Skin of body (tissue), 1 donor: ENCODE measurements at regions not wholly inside any gene's neighbourhood (a gene's known extent, or its start where the extent isn't known, plus 50 kb on each side); places are given as distances from the start of the nearest gene placed in this dataset.

ENCODE experiments used
- DNase-seq: peaks from one replicate; lab custom pipeline; 2025; lab: John Stamatoyannopoulos, UW

DNA sequence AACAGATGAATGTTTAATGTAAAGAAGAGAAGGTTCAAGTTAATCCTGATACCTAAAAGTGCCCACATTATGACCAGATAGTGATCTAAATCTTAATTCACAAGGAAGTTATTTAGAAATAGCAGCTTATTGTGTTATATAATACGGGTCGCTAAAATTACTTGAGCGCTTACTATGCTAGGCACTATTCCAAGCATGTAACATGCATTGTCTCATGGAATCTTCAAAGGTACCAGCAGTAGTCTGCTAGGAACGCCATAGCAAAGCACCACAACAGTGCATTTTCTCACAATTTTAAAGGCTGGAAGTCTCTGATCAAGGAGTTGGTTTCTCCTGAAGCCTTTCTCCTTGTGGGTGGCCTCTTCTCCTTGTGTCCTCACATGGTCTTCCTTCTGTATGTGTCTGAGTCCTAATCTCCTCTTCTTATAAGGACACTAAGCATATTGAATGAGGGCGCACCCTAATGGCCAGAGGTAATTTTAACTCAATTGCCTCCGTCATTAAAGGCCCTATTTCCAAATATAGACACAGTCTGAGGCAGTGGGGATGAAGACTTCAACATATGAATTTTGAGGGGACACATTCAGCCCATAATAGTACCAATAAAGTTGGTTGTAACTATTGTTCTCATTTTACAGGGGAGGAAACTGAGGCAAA, 118.4 kb downstream of the LRRC30 start:
- no peak for DNase-seq

DNA sequence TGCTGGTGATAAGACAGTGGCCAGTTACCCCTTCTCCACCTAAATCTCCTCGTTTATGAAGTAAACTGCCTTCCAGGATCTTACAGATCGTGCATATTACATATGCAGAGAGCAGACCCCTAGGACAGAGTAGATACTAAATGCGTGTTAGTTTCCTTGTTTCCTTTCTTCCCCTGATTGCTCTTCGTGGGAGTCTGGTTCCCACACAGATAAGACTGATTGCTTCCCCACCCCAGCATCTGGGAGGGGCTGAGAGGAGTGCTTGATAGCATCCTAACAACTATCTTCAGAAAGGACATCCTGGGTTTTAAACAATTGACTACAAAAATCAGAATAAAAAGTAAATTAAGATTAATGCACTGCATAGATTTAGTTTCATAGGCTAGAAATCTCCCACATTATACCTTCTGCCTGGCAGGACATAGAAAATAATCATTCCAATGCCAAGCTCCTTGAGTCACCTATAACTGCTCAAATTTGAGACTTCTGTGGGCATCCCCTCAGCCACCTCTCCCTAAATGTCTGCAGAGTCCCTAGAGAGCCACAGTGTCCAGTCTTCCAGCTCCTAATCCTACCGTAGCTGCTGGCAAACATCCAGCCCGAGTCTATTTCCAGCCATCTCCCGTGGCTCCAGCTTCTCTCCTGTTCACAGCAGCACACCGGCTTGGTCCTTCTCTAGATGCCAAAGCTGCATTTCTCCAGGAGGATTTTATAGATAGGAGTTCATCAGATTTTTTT, 128.3 kb downstream of the LRRC30 start:
- DNase-seq = no peak

DNA sequence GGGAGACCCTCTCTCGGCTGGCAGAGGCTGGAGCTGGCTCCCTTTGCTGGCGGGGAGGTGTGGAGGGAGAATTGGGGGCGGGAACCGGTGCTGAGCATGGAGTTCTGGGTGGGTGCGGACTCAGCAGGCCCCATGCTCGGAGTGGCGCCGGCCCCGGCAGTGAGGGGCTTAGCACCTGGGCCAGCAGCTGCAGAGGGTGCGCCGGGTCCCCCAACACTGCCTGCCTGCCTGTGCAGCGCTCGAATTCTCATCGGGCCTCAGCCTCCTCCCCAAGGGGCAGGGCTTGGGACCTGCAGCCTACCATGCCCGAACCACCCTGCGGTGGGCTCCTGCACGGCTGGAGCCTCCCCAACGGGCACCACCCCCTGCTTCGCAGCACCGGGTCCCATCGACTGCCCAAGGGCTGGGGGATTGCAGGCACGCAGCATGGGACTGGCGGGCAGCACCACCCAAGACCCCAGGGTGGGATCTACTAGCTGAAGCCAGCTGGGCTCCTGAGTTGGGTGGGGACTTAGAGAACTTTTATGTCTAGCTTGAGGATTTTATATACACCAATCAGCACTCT, 129.8 kb downstream of the LRRC30 start:
- DNase-seq = no peak

DNA sequence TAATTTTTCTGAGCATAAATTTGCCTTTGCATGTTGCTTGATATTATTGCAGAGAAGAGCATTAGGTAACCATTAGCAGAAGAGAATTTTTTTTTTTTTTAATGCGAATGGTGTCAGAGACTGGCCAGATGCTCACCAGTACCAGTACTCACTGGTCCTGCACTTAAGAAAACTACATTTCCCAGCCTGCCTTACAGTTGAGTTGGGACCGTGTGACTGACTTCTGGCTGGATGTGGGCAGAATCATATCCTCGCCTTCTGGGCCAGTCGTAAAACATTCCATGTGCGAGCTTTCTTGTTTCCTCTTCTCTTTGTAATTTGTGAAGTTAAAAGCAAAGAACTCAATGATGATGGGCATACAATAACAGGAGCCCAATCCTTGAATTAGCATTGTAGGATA, 132.4 kb downstream of the LRRC30 start:
- DNase-seq = no peak

DNA sequence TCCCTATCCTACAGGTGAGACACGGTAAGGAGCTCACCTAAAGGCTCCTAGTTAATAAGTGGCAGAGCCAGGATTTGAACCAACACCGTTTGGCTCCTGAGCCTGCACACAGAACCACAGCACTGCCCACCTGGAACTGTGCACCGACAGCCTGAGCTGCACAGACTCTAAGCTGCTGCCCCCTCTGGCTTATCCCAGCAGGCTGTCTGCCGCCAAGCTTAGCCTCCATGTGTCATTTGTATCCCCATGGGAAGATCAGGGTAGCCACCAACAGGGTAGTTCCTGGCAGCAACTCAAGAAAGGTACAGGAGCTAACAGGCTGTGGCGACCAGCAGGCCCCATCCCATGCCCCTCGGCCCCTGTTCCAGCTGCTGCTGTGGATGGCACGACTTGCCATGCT, 135.7 kb downstream of the LRRC30 start:
- no peak for DNase-seq

DNA sequence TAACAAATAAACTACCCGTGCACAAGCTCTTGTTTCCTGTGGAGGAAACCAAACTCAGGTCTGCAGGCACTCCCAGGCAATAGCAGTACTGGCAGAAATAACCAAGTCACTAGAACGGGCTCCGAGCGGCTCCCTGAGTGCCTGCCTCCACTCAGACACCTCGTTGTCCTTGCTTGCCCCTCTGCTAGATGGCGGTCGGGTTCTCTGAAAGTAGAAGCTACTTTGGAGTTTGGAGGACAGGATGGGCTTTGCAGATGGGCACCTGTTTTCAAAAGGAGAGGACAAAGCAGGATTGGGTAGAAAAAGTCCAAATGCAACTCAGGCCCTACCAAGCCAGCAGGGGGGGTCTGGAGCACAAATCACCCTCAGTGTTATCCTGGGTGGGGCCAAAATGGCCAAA, 136.4 kb downstream of the LRRC30 start:
- no peak for DNase-seq

DNA sequence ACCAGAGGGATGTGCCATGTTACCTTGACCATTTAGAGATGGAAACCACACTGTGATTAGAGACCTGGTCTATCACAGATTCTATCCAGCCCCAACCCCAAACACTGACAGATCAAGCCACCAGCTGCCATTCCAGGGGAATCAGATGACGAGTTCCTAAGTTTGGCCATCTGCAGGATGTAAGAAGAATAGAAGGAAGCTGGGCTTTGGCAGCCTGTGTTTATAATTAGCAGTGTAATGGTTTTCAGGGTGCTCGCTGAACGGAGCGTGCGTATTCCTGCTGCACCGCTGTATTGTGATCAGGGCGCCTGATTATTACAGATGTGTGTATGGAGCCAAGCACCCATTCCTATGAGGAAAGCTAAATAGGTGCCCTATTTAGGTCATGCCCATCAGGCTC, 138.1 kb downstream of the LRRC30 start:
- DNase-seq = peak; percentile 61

DNA sequence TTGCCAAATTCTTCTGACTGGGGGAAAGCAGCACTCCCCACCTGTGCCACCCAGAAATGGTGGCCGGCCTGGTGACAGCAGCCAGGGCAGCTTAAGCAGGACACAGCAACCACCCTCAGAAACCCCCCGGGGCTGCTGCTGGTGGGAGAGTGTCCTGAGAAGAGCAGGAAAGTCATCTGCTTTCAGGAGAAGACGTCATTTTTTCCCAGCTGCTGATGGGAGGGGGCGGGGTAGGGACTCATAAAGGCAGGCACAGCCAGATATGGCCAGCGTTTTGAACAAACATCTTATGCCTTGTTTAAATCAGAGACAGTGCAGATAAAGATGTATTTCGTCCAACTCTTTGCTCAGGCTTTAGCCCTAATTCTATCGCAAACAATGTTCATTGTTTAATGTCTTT, 139.5 kb downstream of the LRRC30 start:
- no peak for DNase-seq

DNA sequence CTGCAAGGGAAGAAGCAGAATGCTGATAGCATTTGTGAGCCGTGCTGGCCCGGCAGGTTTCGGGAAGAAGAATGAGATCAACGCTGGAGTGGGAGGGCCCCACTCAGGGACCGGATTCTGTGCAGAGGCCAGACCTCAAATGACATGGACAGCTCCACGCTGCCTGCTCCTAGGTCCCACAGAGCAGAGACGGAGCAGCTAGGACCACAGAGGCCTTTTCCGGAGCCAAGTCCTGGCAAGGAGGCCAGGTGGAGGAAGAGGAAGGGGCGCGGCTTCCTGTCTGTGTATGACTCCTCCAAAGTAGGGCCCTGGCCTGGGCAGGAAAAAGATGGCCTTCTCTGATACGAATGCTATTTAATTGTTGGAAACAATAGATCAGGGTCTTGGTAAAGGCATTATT, 139.9 kb downstream of the LRRC30 start:
- peak; percentile 23 for DNase-seq

DNA sequence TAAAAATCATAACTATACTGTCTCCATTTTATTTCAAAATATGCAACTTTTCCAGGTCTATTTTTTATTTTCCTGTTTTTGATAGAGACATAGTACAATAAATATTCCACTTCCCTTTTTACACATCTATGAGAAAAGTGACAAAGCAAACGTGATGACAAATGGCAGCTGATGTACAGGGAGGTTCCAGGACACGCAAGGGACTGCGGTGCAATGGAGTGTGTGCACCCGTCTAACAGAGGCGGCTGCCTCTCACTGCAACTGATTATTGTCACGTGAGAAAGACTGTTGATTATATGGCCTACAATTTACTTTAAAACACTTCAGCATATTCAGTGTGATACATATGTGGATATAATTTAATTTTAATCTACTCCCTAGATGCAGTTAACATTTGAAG, 142.6 kb downstream of the LRRC30 start:
- DNase-seq = no peak

DNA sequence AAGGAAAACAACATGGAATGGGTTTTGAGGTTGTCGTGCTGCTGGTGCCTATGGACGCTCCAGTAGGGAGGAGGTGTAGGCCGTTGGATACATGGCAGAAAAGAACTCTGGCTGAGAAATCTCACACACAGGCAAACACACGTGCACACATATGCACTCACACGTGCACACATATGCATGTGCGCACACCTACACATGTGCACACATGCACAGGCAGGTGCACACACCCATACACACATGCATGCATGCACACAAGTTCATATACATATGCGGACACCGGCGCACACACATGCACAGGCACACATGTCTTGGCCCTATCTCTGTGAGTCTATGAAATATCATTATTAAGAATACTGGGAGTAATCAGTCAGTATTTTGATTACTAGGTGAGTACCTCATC, 150.4 kb downstream of the LRRC30 start:
- DNase-seq = no peak

DNA sequence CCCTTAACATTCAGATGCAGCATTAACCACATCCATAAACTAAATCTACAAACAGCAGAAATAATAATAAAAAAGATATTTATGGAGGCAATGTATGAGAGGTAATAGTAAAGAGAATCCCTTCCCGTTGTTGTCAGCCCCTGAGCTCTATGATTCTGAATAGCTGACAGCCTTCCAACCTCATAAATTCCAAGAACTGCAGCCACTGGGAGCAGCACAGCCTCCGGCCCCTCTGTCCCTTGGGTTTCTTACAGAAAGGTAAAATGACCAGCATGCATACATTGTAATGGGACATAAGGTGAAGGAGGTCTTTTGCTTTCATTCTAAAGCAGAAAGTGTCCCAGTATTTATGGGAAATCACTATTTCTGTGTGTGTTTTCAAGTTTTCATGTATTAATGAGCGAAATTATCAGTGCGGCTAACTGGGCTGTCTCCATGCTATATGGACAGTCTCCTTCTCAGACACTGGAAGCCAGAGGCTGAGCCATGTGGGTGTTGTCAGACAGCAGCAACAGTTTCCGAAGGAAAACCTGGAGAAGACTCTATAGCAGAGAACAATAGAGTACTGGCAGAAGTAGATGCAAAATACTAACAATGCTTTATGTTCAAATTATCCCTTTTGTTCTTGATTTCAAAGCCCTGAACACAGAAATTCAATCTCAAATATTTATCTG, 151.6 kb downstream of the LRRC30 start:
- no peak for DNase-seq

DNA sequence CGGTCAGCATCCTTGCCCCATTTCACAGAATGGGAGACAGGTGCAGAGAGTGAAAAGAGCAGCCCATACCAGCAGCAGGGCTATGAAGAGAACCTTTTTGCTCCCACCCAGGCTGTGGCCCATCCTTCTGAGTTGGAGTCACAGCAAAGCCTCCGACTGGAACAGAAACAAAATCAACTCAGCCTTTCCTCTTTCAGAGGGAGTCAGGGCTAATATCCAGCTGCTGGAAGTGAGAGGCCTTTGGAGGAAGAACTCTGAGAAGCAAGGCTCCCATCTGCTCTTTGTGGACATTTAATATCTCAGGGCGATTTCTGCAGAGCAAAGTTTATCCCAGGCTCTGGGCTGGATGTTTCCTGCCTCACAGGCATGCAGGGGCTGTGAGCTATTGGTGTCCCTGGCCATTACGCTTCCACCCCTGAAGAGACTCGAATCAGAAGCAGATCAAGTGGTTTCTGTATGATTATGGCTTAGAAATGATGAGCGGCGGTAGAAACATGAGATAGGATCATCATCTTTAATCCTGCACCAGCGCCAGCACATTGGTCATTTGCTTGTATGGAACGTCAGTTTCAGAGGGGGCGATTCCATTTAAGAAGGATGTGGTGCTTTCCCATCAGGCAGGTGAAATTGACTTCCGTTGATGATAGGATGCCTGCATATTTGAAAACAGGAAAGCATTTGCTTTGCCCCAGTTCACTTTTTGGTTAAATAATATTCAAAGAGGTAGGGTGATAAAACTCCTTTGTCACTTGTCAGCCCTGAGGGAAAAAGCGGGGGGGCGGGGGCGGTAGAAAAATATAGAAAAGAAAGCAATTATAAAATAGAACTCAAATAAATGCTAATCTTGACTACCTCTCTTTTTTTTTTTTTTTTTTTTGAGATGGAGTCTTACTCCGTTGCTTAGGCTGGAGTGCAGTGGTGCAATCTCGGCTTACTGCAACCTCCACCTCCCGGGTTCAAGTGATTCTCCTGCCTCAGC, 152.4 kb downstream of the LRRC30 start:
- DNase-seq = no peak

DNA sequence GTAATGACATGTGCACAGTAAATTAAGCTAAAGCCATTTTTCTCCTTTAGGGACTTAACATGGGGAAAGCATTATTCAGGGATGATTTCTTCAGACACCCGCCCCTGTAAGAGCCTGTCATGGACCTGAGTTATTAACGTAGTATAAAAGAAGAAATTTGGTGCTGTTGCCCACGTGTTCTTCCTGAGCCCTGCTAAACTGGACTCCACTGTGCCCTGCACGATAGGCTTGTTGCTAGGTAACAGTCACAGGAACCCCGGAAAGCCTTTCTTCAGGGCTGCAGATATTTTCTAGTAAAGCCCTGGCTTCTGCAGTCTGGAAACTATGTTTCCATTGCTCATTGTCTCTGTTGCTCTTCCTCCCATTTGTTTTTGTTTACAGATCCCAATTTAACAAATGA, 157.9 kb downstream of the LRRC30 start:
- peak; percentile 26 for DNase-seq

DNA sequence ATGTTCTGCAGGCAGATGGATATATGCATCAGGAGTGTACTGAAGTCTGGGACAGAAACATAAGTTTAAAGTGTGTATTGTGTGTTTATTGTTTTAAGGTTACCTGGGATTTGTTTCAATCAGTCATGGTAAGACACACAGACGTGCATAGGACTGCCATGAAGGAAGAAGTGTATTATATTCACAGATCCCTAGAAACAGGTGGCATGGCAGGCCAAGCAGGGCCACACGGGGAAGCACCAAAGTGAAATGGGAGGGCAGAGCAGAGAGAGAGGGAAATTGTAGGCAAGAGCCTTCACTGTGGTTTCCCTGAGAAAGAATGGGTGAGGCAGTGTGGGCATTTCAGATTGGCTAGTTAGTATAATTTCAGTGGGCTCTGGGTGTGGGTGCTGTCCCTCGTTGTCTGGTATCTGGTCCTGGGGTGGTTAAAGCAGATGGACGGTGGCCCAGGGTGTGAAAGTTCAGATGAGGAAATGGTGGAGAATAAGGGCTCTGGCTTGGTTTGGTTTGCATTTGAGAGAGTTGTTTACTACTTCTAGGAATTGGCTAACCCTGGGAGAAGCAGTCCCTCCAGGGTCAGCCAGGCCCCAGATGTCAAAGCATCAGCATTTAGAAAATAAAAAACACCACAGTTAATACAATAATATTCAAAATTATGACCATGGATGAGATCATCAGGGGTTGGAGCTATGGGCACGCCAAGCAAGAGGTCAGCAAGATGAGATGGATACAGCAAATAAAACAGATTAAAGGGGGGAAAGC, 160.0 kb downstream of the LRRC30 start:
- no peak for DNase-seq

DNA sequence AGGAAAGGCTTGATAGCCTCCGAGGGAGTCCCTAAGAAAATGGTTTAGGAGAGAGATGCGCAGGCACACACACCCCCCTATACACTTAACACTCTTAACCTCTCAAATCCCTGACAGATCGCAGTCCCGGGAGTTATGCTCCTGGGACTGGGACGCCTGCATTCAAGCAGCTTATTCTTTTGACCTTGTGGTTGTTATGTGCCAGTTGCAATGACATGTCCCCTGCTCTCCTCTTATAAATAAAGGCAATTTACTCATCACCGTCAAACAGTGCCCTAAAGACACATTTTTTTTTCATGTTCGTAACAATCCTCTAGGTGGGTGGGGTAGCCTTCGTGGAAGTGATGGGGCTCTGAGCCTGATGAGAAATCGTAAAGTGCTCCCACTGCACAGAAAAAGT, 162.2 kb downstream of the LRRC30 start:
- DNase-seq = no peak

DNA sequence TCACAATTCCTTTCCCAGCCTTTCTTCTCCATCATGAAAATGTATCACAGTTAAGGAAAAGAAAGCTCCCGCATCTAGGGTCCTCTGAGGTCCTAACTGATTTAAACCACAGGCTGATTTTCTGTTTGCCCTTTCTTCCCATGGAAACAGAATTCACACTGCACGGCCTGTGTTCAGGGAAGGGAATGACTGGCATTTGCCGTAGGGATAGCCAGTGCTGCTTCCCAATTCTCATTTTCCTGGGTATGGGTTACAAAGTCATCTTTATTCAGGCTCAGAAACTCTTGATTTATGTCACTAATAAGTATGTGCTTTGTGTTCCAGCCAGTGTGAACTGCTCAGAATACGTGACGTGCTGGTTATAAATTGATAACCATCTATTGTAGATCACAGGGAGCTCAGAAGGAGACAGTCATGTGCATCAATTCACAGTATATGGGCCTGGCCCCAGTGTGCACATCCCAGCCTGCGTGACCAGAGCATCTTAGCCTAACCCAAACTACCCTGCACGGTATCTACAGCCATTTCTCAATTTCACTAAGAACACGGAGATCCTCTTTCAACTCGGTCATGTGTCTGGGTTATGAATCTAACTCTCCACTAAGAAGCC, 163.3 kb downstream of the LRRC30 start:
- no peak for DNase-seq

DNA sequence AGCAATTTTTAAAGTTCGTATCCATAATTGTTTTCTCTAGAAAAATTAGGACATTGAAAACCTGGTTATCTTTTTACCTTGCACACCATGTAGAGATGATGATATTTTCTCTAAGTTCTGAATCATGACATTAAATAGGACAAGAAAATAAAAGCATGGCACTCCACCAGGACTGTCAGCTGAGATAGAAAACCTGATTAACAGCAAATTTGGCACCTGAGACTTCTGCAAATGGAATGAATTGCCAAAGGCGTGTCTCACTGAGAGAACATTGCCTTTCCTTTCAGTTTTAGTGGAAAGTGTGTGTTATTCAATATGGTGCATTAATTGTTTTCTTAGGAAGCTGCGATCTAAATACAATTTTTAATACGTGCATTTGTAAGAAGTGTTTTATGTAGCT, 164.7 kb downstream of the LRRC30 start:
- DNase-seq = no peak

DNA sequence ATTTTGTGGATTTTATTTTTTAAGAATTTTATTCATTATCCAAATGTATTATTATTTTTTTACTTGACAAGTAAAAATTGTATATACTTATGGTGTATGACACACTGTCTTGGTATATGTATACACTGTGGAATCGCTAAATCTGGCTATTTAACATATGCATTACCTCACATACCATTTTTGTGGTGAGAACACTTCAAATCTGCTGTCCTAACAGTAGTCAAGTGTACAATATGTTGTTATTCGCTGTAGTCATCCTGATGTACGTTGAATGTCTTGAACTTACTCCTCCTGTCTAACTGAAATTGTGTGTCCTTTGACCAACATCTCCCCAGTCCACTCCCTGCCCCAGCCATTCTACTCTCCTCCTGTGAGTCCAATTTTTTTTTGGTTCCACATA, 153.2 kb upstream of the PTPRM start:
- no peak for DNase-seq

DNA sequence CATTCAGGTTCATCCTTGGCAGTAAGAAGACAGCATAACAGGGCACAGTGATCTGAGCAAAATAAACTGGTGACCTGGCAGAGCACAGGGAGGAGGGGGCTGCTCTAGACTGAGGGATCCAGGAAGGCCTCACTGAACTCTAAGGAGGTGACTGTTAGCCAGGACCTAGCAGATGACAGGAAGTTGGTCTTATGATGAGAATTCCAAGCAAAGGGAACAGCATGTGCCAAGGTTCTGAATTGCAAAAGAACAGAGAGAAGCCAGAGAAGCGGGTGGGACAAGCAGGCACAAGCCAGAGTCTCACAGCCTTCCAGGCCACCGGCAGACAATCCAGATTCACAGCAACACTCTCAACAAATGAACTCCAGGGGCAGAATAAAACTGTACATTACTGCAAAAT, 152.7 kb upstream of the PTPRM start:
- DNase-seq = no peak
